Islet precursor cell (in vitro differentiated cells): ENCODE measurements at regions not wholly inside any gene's neighbourhood (a gene's known extent, or its start where the extent isn't known, plus 50 kb on each side); places are given as distances from the start of the nearest gene placed in this dataset.
"Not testable (repeated sequence)": the region's sequence is repeated elsewhere in the genome, so short reads cannot be mapped to it uniquely, and the experiment has no call there.

Experiments used
- DNase-seq: peaks from one replicate; pipeline ENCODE4 v3.0.0-alpha.2; 2018

DNA sequence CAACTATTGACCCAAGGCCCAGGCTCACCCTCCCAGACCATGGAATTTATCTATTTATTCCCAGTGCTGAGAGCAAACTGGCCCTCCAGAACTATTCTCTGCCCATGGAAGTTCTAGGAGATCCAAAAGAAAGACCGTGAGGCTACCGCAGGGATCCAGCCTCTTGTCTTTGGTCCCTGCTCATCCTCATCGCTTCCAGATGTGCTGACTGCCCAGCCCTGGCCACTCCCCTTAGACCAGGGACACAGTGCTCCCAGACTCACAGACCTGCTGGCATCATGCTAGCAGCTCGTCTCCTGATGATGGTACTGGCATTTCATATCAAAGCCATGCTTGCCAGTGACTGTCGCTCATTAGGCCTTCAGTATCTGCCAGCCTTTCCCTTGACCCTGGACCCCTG lies 405.7 kb upstream of the PPP2R3A start:
- no peak for DNase-seq

DNA sequence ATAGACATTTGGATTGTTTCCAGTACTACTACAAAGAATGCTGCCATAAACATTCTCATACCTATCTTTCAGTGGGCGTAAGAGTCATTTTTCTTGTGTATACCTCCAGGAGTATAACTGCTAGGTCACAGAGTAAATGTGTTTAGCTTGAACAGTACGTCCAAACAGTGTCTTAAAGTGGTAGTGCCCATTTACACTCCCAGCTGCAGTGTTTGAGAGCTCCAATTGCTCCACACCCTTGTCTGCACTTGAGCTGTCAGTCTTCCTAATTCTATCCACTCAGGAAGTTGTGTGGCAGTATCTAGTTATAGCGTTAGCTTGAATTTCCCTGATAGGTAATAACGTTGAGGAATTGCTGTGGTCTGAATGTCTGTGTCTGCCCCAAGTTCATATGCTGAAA lies 404.7 kb upstream of the PPP2R3A start:
- no peak for DNase-seq

DNA sequence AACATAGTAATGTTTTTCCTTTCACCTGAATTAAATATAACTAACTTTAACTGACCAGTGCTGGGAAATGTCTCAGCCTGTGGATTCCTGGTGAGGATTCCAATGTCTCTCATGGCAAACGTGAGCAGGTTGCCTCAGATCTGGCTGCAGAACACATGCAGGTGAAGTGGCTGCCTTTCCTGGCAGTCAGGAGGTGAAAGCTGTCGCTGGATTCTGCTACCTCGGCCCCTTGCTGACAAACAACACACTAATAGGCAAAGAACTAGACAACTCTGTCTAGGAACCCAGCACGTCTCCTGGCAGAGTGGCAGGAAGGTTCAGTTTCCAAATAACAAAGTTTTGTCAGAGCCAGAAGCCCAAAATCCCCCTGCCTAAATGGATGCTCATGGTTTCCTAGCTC lies 400.8 kb upstream of the PPP2R3A start:
- no peak for DNase-seq

DNA sequence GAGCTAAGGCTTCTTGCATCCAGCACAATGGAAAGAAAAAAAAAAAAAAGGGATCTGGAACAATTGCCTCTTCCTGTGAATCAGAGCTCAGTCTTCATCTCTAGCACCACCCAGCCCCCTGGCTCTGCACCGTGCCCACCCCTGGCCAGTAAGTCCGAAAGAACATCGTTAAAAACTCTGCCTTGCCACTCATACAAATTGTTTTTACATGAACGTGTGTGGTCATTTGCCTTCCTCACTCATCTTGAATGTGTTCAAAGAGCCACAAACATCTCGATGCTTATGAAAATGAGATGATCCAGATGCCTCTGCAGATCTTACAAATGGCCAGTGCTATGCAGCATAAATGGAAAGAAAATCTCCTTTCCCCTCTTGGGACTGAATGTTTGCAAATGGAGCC lies 400.0 kb upstream of the PPP2R3A start:
- DNase-seq: no peak

DNA sequence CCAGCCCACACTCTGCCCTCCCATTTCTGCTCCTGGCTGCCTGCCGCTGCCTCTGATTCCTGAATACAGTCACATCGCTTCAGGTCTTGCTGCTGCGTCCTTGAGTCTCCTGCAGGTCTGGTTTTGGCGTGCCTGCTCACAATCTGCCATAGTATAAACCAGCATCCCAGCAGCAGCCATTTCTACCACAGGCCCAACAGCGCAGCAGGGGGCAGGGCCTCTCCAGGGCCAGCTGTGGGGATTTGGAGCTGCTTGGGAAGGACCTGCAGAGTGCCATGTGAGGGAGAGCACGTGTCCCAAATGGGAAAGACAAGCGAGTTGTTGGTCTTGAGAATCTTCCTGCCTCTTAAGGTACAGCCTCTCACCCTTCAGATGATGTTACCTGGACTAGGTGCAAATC lies 398.3 kb upstream of the PPP2R3A start:
- no peak for DNase-seq

DNA sequence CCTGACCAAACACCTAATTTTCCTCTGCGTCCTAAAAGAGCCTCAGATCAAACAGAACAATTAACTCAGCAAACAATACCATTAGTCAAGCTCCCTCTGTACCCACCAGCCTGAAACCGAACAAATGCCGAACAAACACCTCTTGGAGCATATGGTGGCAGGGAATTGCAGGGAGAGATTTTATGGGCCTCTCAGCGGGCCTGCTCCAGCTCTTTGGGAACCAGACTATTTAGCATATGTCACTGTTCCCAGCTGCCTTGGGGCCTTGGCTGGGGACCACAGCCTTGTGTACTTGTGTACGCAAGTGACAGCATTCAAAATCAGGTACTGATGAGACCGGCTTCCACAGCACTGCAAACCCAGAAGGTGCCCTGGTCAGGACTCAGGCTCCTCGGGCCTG lies 388.8 kb upstream of the PPP2R3A start:
- no peak for DNase-seq

DNA sequence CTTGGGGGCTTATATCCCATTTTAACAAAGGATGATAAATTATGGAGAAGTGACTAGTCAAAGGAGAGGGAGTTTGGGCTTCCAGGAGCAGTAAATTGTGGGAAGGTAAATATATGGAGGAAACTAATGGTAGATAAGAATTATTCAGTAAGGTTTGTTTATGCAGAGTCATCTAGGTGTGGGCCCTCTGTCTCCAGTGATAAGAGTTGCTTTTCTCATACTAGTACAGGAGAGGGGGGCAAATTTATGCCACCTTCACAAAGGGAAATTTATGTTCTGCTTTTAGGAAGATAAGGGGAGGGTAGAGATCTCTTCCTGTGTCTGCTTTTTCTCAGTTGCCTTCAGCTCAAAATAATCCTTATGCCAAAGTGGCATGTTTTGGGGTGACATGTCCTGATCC lies 383.7 kb upstream of the PPP2R3A start:
- DNase-seq: no peak

DNA sequence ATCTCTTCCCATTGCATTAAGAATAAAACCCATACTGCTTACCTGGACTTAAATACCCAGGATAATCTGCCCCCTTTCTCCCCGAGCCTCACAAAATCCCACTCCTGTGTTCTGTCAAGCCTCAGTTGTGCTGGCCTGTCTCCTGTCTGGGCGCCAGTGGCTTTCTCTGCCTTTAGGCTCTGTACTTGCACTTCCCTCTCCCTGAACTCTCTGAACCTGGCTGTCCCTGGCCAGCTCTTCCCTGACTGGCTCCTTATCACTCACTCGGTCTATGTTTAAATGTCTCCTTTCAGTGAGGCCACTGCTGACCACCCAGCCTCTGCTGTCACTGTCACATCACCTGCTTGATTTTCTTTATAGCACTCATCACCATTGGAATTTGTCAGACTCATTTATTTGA lies 382.7 kb upstream of the PPP2R3A start:
- DNase-seq: no peak

DNA sequence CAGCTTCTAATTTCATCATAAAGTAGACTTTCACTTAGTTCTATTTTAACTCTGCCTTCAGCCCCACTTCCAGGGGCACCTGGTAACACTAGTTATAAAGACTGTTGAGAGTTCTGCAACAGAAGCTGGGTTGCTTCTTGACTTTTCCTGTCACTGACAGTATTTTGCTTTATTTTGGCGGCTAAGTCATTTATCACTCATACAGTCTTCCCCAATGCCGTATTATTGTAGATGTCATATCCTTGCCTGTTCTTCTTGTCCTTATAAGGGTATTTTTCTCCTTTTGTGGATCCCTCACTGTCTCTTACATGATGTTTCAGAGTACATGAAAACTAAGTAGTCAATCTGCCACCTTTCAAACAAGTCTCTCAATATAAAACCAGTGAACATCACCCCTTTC lies 369.0 kb upstream of the PPP2R3A start:
- DNase-seq: no peak

DNA sequence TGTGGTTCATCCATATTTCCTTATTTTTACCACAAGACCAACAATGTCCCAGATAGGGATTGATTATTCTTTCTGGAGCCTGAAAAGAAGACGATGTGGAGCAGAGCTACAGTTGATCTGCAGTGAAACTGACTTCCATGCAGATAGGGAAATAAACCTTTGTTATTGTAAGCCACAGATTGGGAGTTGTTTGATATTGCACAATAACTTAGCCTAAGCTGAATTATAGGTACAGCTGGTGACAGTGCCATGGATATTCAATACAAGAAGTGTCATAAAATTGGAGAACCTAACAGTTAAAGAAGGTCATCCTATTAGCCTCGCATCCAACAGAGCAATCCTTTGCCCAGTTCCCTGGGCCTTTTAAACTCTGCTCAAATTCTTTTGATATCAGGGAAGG lies 367.7 kb upstream of the PPP2R3A start:
- DNase-seq: no peak

DNA sequence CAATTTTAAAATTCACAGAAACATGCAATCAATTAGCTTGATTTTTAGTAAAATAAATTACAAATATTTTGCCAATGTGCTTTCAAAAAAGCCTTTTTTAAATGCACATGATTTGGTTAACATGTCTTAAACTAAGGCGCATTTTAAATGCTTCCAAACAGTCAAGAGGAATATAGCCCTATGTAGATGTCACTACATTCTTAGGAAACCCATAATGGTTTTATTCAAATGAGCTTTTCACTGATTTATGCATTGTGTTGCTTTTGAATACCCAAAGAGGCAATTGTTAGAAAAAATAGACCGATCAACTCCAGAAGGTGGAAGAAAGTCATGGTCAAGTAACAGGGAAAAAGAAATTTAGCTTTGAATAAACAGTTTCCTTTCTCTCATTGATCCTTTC lies 366.9 kb upstream of the PPP2R3A start:
- no peak for DNase-seq

DNA sequence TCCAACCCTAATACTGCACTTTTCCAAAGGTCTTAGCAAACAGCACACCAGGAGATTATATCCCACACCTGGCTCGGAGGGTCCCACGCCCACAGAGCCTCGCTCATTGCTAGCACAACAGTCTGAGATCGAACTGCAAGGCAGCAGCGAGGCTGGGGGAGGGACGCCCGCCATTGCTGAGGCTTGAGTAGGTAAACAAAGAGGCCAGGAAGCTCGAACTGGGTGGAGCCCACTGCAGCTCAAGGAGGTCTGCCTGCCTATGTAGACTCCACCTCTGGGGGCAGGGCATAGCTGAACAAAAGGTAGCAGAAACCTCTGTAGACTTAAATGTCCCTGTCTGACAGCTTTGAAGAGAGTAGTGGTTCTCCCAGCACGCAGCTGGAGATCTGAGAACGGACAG lies 361.0 kb upstream of the PPP2R3A start:
- not testable (repeated sequence) for DNase-seq

DNA sequence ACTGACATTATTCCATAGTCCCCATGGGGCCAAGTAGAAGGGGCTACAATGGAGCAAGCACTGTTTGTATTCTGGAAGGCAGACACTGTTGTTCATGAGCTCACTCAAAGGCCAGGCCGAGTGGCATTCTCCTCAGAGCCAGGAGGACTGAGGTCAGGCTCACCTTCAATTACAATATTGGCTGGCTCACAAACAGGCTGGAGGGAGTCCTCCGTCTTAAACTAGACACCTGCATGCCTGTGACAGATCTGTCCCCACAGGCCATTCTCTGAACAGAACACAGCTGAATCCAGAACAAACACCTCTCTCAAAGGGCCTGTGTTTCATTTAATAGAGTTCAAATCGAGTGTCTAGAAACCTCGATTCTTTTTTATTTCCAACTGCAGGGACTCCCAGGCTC lies 347.4 kb upstream of the PPP2R3A start:
- no peak for DNase-seq

DNA sequence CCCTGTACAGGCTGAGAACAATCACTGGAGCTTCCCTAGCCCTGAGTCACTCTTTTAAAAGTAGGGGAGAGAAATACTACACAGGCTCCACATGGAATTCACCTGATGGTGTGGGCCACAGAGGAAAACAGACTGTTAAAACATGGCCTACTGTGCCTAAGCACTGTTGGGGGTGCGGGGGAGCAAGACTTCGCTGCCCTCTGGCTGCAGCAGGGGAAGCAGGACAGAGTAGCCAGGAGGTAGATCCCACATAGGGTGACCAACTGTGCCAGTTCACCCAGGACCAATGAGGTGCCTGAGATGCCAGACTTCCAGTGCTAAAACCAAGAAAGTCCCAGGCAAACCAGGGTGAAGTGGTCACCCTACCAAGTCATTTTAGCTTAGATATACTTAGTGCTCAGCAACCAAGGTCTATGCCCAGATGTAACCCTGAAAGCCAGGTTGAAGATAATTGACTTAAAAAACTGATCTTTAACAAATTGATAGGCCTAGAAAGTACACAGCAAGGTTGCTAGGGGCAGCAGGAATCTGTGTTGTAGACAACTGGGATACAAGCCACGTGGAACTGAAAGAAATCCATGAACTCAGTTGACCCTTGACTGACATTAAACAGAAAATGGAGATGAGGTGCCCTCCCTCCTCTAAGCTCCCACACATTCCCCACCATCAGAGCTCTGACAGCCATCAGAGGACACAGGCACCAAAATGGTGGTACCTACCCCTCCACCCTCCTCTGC lies 344.2 kb upstream of the PPP2R3A start:
- DNase-seq: no peak

DNA sequence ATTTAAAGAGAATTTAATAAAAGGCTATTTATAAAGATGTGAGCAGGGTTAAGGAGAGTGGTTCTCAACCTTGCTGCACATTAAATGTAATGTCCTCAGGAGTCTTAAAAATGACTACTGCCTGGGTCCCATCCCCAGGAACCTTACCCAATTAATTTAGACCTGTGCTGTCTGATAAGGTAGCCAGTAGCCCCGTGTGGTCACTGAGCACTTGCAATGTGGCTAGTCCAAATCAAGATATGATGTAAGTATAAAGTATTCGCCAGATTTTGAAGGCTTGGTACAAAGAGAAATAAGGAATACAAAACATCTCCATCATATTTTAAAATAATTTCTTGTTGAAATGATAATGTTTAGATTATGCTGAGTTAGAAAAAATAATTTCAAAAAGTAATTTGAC lies 343.3 kb upstream of the PPP2R3A start:
- DNase-seq: no peak

DNA sequence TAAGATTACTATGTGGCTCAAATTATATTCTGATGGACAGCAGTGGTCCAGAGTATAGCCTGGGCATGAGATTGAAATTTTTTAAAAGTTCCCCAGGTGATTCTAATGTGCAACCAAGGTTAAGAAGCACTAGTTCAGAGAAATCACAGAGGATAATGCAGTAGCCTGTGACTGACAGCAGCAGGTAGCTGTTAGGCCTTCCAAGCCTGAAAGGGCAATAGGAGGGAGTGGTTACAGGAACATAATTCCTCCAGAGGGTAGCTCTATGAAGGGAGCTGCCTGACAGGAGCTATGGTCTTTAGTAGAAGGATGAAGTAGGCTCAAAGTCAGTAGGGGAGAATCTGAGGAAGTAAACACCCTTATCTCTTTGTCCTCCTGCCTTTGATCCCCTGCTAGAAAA lies 342.9 kb upstream of the PPP2R3A start:
- DNase-seq: no peak

DNA sequence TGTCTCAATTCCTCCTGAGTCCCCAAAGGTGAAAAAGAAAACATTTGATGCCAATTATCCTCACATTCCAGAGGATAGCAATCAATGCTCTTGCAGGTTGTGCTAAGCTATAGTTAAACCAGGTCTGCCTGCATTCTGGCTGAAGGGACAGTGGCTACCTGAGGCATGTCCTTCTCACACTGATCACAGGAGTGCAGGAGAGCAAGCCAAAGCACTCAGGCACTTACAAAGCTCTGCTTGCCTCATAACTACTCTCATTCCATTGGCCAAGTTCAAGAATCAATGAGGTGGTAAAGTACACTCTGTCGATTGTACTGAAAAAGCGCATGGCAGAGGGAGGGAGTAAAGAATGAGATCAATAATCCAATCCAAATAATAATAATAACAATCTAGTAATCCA lies 342.0 kb upstream of the PPP2R3A start:
- no peak for DNase-seq

DNA sequence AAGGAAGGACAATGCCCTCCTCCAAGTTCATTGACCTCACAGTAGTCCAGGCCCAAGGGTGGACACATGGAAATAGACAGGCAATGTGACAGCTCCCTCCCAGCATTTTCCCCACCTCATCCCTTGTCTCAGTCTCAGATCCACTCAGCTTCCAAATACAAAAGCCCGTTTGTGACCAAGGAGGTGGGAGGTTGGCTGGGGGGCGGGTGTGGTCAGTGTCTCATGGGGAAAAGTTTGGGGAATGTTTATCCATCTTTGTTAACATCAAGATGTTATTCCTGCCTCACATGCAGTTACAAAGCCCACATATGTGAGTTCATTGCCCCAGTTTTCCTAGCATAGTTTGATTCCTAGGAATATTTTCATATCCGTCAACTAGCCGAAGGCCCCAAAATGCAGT lies 338.5 kb upstream of the PPP2R3A start:
- no peak for DNase-seq

DNA sequence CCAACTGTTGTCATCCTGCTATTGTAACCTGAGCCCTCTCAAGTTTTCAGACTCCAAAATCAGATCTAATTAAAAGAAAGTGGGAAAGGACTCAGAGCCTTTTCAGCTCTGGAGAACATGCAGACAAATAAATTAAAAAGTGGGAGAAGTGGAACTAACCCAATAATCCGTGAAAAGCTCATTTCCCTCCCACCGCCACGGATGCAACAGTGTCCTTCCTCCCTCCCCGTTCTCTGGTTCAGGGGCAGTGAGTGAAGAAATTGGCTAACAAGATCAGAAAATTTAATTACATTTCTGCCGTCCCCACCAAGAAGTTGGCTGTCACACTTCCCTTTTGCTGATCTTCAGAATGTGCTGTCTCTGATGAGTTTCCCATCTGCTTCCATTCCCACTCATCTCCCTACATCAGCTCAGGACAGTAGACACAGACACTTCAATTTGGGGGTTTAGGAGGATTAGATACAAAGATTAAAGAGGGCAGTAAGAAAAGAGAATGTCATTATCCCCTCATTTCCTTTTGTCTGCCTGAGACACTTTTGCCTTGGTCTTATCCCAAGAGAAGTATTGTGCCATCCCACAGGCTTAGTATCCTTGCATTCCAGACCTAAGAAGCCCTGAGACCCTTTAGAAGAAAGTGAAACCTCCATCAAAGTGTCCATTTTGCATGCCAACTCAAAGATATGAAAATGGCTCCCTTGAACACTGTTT lies 335.7 kb upstream of the PPP2R3A start:
- DNase-seq: no peak

DNA sequence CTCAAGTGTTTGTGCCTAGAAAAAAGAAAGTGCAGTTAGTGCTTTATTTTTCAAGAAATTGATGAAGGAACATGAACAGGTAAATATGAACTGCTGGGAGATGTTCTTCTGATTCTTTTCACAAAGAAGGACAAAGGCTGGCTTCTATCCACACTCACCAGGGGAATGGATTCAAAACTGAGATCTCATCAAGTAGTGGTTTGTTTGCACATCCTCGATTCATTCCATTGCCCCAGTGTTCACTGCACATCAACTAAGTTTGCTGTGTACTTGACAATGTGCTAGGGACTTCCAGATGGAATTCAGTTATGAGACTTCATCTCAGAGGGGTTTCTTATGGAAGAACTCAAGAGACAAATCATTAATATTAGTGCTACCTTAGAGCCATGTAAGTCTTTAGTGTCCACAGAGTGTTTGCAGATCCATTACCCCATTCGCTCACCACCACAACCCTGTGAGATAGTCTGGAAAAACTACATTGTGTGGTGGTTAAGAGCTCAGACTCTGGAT lies 332.9 kb upstream of the PPP2R3A start:
- DNase-seq: no peak

DNA sequence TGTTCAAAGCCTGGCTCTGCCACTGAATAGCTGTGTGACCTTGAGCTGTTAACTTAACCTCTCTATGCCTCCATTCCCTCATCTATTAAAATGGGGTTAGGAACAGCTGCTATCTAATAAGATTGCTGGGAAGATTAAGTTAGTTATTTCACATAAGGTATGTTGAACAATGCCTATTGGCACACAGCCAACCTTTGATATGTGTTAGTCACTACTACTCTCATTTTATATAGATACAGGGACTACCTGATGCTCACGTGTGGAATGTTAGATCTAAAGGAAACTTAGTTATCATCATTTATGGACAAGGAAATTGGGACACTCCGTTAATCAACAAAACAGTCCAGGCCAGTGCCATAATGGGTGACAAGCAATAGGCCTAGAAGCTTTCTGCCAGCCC lies 332.4 kb upstream of the PPP2R3A start:
- DNase-seq: no peak

DNA sequence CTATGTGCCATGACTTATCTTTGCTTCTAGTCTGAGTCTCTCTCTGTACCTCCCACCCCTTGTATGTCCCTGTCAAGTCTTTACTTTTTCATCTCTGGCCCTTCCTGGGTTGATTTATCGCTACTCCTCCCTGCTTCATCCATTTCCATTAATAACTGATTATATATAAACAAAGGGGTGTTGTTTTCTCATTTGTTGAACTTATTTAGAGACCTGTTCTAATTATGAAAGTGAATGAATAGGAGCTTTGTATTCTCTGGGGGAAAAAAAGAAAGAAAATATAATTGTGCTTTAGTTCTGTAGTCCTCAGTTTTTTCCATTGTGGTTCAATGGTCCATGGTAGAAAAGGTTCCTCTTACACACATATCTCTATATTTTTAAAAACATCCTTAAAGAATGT lies 328.9 kb upstream of the PPP2R3A start:
- no peak for DNase-seq

DNA sequence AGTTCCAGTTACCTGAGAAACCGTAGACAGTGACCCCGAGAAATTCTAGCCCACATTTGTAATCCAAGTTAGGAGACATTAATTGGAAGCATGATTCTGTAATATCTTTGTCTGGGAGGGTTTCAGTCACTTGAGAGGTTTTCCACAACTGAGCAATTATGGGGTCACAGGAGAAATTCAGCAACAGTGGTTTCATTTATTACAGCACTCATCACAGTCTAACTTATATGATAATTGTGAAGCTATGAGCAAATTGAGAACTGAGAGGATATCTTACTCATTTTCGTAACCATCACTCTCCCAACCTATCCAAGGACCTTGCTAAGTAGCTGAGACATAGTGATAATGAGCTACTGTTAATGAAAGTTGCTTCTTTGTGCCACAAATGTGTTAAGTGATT lies 328.5 kb upstream of the PPP2R3A start:
- DNase-seq: no peak

DNA sequence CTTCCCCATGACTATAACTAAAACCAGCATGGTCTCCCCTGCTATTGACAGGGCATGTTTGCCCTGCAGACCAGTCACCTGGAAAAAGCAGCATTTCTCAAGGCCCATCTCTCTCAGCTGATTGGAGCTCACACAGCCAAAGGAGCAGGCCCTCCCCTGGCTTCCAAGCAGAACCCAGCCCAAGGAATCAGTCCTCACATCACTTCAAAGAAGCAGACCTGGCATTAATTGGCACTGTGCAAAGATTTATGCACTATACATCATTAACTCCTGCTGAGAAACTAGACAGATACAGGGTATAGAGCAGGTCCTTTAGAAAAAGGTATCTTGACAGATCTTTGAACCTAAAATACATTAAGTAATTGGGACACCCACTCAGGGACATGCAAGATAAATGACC lies 323.8 kb upstream of the PPP2R3A start:
- DNase-seq: no peak

DNA sequence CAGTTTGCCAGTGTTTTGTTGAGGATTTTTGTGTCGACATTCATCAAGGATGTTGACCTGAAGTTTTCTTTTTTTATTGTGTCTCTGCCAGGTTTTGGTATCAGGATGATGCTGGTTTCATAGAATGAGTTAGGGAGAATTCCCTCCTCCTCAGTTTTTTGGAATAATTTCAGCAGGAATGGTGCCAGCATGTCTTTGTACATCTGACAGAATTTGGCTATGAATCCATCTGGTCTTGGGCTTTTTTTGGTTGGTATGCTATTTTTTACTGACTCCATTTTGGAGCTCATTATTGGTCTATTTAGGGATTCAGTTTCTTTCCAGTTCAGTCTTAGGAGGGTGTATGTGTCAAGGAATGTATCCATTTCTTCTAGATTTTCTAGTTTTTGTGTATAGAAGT lies 320.0 kb upstream of the PPP2R3A start:
- DNase-seq: no peak
